Activated B cell treated with CpG ODN at 0.5 μM for 24 hours (primary cell): ENCODE measurements at regions not wholly inside any gene's neighbourhood (a gene's known extent, or its start where the extent isn't known, plus 50 kb on each side); places are given as distances from the start of the nearest gene placed in this dataset.

Experiments
- ATAC-seq: fragments of 200-7000 bp; cut with Tn5 transposase; one replicate; pipeline ENCODE4 v1.10.0; 2021; ENCODE audit warnings: low read depth, mild to moderate bottlenecking, moderate library complexity
- CTCF ChIA-PET: fragments of 350-600 bp; sonication (Branson Sonifier 250); formaldehyde crosslinking; loops from one replicate; lab custom pipeline; 2021; ENCODE audit warnings: antibody characterized with exemption; lab: Charles Lee
- POLR2A ChIA-PET: fragments of 350-600 bp; sonication (Branson Sonifier 250); formaldehyde crosslinking; loops from one replicate; lab custom pipeline; 2021; ENCODE audit warnings: antibody characterized with exemption; lab: Charles Lee
- DNase-seq: peaks from one replicate; pipeline ENCODE4 v3.0.0; 2022
- H3K27ac Mint-ChIP-seq: one replicate; pipeline ENCODE4 v1.8.0; 2020; ENCODE audit warnings: mixed read lengths
- H3K27me3 Mint-ChIP-seq: one replicate; pipeline ENCODE4 v1.8.0; 2021; ENCODE audit warnings: mixed read lengths
- H3K36me3 Mint-ChIP-seq: one replicate; pipeline ENCODE4 v1.8.0; 2021; ENCODE audit warnings: low read depth, mixed read lengths
- H3K4me1 Mint-ChIP-seq: one replicate; pipeline ENCODE4 v1.8.0; 2021; ENCODE audit warnings: mixed read lengths
- H3K4me3 Mint-ChIP-seq: one replicate; pipeline ENCODE4 v1.8.0; 2020; ENCODE audit warnings: mild to moderate bottlenecking, mixed read lengths
- H3K9me3 Mint-ChIP-seq: one replicate; pipeline ENCODE4 v1.8.0; 2020; ENCODE audit warnings: mixed read lengths
- intact Hi-C: fragments of 100-400 bp; cut with micrococcal nuclease; formaldehyde crosslinking; loops from one replicate; pipeline ENCODE4 v1.15.1; 2024
- TF ChIP-seq, protein P1 (sequence below): fragments of 200-600 bp; IDR thresholded peaks from one replicate; pipeline ENCODE4 v1.8.0; 2022; ENCODE audit warnings: antibody characterized with exemption, mild to moderate bottlenecking

GRCh38 chr16:85213926-85214675 lies 101.8 kb upstream of the CIBAR2 start:
- Mint-ChIP-seq H3K4me3 (no peak overlapping the region), H3K36me3 (no peaks in the 10 kb centered on the region), H3K27ac (no peak overlapping the region), H3K4me1 (no peaks in the 10 kb centered on the region), H3K9me3 (peaks cover under 1% of the 10 kb centered on the region), H3K27me3 (peaks cover 2% of the 10 kb centered on the region)
- DNase-seq (no peak), ATAC-seq (no peak)
- TF ChIP-seq, protein P1, sequence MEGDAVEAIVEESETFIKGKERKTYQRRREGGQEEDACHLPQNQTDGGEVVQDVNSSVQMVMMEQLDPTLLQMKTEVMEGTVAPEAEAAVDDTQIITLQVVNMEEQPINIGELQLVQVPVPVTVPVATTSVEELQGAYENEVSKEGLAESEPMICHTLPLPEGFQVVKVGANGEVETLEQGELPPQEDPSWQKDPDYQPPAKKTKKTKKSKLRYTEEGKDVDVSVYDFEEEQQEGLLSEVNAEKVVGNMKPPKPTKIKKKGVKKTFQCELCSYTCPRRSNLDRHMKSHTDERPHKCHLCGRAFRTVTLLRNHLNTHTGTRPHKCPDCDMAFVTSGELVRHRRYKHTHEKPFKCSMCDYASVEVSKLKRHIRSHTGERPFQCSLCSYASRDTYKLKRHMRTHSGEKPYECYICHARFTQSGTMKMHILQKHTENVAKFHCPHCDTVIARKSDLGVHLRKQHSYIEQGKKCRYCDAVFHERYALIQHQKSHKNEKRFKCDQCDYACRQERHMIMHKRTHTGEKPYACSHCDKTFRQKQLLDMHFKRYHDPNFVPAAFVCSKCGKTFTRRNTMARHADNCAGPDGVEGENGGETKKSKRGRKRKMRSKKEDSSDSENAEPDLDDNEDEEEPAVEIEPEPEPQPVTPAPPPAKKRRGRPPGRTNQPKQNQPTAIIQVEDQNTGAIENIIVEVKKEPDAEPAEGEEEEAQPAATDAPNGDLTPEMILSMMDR = no peak
- ChIA-PET CTCF (no interaction called here), POLR2A (no interaction called here)
- intact Hi-C loops = no loop called here

- Mint-ChIP-seq H3K36me3 (no peaks in the 10 kb centered on the region), H3K27ac (no peak overlapping the region), H3K27me3 (peaks cover 2% of the 10 kb centered on the region), H3K4me3 (no peak overlapping the region), H3K4me1 (no peaks in the 10 kb centered on the region), H3K9me3 (no peaks in the 10 kb centered on the region)
- CTCF ChIA-PET = no interaction called here
- POLR2A ChIA-PET = no interaction called here
- DNase-seq = no peak
- TF ChIP-seq, protein P1 = no peak
- no peak for ATAC-seq
- intact Hi-C loops = no loop called here
Observed at GRCh38 chr16:85215478-85216118, 103.3 kb upstream of the CIBAR2 start.

- Mint-ChIP-seq H3K27me3 (no peaks in the 10 kb centered on the region), H3K4me1 (no peaks in the 10 kb centered on the region), H3K36me3 (no peaks in the 10 kb centered on the region), H3K27ac (peak overlapping the region; percentile 12), H3K9me3 (no peaks in the 10 kb centered on the region), H3K4me3 (no peak overlapping the region)
- ATAC-seq = no peak
- DNase-seq = no peak
- CTCF ChIA-PET = no interaction called here
- POLR2A ChIA-PET = no interaction called here
- TF ChIP-seq, protein P1 = no peak
- intact Hi-C loops = no loop called here
Observed at GRCh38 chr16:85216522-85217375, 104.5 kb upstream of the CIBAR2 start.

DNA sequence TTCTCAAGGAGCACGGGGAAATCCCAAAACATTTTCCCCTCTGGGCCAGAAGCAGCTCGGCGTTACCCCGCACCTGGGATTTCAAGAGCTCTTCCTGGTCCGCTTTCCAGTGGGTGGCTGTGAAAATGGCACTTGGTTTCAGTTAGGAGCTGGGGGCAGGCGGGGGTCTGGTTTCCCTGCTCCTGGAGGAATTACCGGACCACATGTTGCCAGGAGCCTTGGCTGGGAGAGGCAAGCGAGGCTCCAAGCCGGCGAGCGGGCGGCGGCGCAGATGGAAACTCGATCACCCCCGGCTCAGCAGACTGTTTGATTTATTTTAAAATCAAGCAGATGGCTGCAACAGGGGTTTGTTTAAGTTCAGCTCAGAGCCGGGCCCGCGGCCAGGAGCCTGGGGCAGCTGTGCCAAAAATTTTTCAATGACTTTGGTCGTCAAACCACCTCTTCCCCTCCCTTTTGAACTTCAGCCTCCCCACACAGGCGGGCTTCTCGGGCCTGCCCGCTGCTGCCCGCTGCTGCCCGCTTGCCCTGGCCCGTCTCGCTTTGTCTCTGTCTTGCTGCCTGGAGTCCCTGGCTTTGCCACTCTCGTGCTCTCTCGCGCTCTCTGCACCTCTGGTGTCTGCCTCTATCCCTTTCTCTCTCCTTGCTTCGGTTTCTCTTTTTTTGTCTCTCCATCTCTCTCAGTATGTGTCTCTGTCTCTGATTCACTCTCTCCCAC lies 108.0 kb upstream of the CIBAR2 start:
- TF ChIP-seq, protein P1 = no peak
- Mint-ChIP-seq H3K36me3 (no peaks in the 10 kb centered on the region), H3K27ac (no peak overlapping the region), H3K27me3 (no peaks in the 10 kb centered on the region), H3K4me3 (no peak overlapping the region), H3K4me1 (no peaks in the 10 kb centered on the region), H3K9me3 (no peaks in the 10 kb centered on the region)
- no peak for DNase-seq
- CTCF ChIA-PET = no interaction called here
- intact Hi-C loops = no loop called here
- POLR2A ChIA-PET = no interaction called here
- no peak for ATAC-seq
